ENCODE measurements at regions not wholly inside any gene's neighbourhood (a gene's known extent, or its start where the extent isn't known, plus 50 kb on each side); places are given as distances from the start of the nearest gene placed in this dataset.

- TF ChIP-seq, protein P1, sequence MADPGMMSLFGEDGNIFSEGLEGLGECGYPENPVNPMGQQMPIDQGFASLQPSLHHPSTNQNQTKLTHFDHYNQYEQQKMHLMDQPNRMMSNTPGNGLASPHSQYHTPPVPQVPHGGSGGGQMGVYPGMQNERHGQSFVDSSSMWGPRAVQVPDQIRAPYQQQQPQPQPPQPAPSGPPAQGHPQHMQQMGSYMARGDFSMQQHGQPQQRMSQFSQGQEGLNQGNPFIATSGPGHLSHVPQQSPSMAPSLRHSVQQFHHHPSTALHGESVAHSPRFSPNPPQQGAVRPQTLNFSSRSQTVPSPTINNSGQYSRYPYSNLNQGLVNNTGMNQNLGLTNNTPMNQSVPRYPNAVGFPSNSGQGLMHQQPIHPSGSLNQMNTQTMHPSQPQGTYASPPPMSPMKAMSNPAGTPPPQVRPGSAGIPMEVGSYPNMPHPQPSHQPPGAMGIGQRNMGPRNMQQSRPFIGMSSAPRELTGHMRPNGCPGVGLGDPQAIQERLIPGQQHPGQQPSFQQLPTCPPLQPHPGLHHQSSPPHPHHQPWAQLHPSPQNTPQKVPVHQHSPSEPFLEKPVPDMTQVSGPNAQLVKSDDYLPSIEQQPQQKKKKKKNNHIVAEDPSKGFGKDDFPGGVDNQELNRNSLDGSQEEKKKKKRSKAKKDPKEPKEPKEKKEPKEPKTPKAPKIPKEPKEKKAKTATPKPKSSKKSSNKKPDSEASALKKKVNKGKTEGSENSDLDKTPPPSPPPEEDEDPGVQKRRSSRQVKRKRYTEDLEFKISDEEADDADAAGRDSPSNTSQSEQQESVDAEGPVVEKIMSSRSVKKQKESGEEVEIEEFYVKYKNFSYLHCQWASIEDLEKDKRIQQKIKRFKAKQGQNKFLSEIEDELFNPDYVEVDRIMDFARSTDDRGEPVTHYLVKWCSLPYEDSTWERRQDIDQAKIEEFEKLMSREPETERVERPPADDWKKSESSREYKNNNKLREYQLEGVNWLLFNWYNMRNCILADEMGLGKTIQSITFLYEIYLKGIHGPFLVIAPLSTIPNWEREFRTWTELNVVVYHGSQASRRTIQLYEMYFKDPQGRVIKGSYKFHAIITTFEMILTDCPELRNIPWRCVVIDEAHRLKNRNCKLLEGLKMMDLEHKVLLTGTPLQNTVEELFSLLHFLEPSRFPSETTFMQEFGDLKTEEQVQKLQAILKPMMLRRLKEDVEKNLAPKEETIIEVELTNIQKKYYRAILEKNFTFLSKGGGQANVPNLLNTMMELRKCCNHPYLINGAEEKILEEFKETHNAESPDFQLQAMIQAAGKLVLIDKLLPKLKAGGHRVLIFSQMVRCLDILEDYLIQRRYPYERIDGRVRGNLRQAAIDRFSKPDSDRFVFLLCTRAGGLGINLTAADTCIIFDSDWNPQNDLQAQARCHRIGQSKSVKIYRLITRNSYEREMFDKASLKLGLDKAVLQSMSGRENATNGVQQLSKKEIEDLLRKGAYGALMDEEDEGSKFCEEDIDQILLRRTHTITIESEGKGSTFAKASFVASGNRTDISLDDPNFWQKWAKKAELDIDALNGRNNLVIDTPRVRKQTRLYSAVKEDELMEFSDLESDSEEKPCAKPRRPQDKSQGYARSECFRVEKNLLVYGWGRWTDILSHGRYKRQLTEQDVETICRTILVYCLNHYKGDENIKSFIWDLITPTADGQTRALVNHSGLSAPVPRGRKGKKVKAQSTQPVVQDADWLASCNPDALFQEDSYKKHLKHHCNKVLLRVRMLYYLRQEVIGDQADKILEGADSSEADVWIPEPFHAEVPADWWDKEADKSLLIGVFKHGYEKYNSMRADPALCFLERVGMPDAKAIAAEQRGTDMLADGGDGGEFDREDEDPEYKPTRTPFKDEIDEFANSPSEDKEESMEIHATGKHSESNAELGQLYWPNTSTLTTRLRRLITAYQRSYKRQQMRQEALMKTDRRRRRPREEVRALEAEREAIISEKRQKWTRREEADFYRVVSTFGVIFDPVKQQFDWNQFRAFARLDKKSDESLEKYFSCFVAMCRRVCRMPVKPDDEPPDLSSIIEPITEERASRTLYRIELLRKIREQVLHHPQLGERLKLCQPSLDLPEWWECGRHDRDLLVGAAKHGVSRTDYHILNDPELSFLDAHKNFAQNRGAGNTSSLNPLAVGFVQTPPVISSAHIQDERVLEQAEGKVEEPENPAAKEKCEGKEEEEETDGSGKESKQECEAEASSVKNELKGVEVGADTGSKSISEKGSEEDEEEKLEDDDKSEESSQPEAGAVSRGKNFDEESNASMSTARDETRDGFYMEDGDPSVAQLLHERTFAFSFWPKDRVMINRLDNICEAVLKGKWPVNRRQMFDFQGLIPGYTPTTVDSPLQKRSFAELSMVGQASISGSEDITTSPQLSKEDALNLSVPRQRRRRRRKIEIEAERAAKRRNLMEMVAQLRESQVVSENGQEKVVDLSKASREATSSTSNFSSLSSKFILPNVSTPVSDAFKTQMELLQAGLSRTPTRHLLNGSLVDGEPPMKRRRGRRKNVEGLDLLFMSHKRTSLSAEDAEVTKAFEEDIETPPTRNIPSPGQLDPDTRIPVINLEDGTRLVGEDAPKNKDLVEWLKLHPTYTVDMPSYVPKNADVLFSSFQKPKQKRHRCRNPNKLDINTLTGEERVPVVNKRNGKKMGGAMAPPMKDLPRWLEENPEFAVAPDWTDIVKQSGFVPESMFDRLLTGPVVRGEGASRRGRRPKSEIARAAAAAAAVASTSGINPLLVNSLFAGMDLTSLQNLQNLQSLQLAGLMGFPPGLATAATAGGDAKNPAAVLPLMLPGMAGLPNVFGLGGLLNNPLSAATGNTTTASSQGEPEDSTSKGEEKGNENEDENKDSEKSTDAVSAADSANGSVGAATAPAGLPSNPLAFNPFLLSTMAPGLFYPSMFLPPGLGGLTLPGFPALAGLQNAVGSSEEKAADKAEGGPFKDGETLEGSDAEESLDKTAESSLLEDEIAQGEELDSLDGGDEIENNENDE (IDR thresholded peaks at IDR 0.05; ENCODE audit: insufficient replicate concordance, low read length) = no peak
- TF ChIP-seq EP300 (IDR thresholded peaks at IDR 0.05; ENCODE audit: borderline replicate concordance in 1 of 2, low read depth in 2 of 2, low read length in 2 of 2) (no peak), USF2 (IDR thresholded peaks at IDR 0.05; ENCODE audit: low read length) (no peak), RXRA (IDR thresholded peaks at IDR 0.05; ENCODE audit: insufficient read depth, low read depth, low read length) (no peak)
Measured at GRCh38 chr13:103539721-103540381, 473.6 kb upstream of the SLC10A2 start (continued).
